H1 (cell line): ENCODE measurements at regions not wholly inside any gene's neighbourhood (a gene's known extent, or its start where the extent isn't known, plus 50 kb on each side); places are given as distances from the start of the nearest gene placed in this dataset.

ENCODE experiments used
- CTCF ChIP-seq, 3 experiments: IDR thresholded peaks; 1 replicate in 2 of 3; 2 replicates in 1 of 3; pipeline versions ENCODE4 v1.5.1 to v1.6.1; 2011; ENCODE audit warnings: low read length in 3 of 3, mild to moderate bottlenecking in 3 of 3, inconsistent platforms in 2 of 3, low read depth in 1 of 3, moderate library complexity in 1 of 3; ENCODE audit not compliant: insufficient read depth in 1 of 3; ENCODE audit errors: control extremely low read depth in 1 of 3
- RAD21 ChIP-seq, 2 experiments: IDR thresholded peaks in 1 of 2; conservative IDR thresholded peaks in 1 of 2; 2 replicates each; pipeline ENCODE4 v1.6.1; 2011; ENCODE audit warnings: low read depth in 2 of 2, low read length in 2 of 2, improper control_type of control experiment in 1 of 2, inconsistent platforms in 1 of 2, mild to moderate bottlenecking in 1 of 2, moderate library complexity in 1 of 2

GRCh38 chr2:40559175-40559574, 107.3 kb upstream of the SLC8A1 start:
- TF ChIP-seq RAD21 (IDR thresholded peaks at IDR 0.05 in 1 of 2, conservative IDR thresholded peaks at IDR 0.05 in 1 of 2; ENCODE audit: low read depth in 2 of 2, low read length in 2 of 2) (no peak), CTCF (IDR thresholded peaks at IDR 0.05; ENCODE audit: control extremely low read depth in 1 of 3, insufficient read depth in 1 of 3, low read depth in 1 of 3, low read length in 3 of 3) (no peak)
